Neural progenitor cell (in vitro differentiated cells): ENCODE measurements at regions not wholly inside any gene's neighbourhood (a gene's known extent, or its start where the extent isn't known, plus 50 kb on each side); places are given as distances from the start of the nearest gene placed in this dataset.

ENCODE experiments used
- DNase-seq: peaks from one replicate; pipeline ENCODE4 v3.0.0-alpha.2; 2016; ENCODE audit warnings: low spot score
- H2AFZ ChIP-seq: fragments of 200-600 bp; sonication (generic); replicated peaks from 2 replicates; pipeline ENCODE4 v1.6.1; 2016; ENCODE audit warnings: antibody characterized with exemption
- H3F3A ChIP-seq: fragments of 200-600 bp; sonication (generic); 2 replicates; pipeline ENCODE4 v1.6.1; 2016; ENCODE audit warnings: antibody characterized with exemption, low read depth
- H3K27ac ChIP-seq: fragments of 200-600 bp; sonication (generic); 2 replicates; pipeline ENCODE4 v1.5.1; 2016; ENCODE audit warnings: mild to moderate bottlenecking
- H3K27me3 ChIP-seq: fragments of 200-600 bp; sonication (generic); 2 replicates; pipeline ENCODE4 v1.6.1; 2016; ENCODE audit warnings: mild to moderate bottlenecking, moderate library complexity
- H3K36me3 ChIP-seq: fragments of 200-600 bp; sonication (generic); 2 replicates; pipeline ENCODE4 v1.5.1; 2016
- H3K4me1 ChIP-seq: fragments of 200-600 bp; sonication (generic); 2 replicates; pipeline ENCODE4 v1.6.1; 2016; ENCODE audit warnings: mixed run types
- H3K4me2 ChIP-seq: fragments of 200-600 bp; sonication (generic); 2 replicates; pipeline ENCODE4 v1.6.1; 2016
- H3K4me3 ChIP-seq: fragments of 200-600 bp; sonication (generic); 2 replicates; pipeline ENCODE4 v1.5.1; 2016
- H3K79me2 ChIP-seq: fragments of 200-600 bp; sonication (generic); 2 replicates; pipeline ENCODE4 v1.6.1; 2016; ENCODE audit warnings: low read depth
- H3K9ac ChIP-seq: fragments of 200-600 bp; sonication (generic); 2 replicates; pipeline ENCODE4 v1.6.1; 2016
- H3K9me3 ChIP-seq: fragments of 200-600 bp; sonication (generic); 2 replicates; pipeline ENCODE4 v1.5.1; 2016; ENCODE audit warnings: low read depth
- H4K20me1 ChIP-seq: fragments of 200-600 bp; sonication (generic); 2 replicates; pipeline ENCODE4 v1.6.1; 2016; ENCODE audit warnings: low read depth
- H3K27ac Mint-ChIP-seq: 3 replicates; pipeline ENCODE4 v1.8.0; 2021; ENCODE audit warnings: mixed read lengths
- H3K27me3 Mint-ChIP-seq: 2 replicates; pipeline ENCODE4 v1.8.0; 2022; ENCODE audit warnings: low read depth, mild to moderate bottlenecking, inconsistent platforms, moderate library complexity, mixed read lengths; ENCODE audit not compliant: insufficient read depth
- H3K36me3 Mint-ChIP-seq: 3 replicates; pipeline ENCODE4 v1.8.0; 2021; ENCODE audit warnings: mixed read lengths
- H3K4me1 Mint-ChIP-seq: 3 replicates; pipeline ENCODE4 v1.8.0; 2021; ENCODE audit warnings: mixed read lengths
- H3K4me3 Mint-ChIP-seq: 3 replicates; pipeline ENCODE4 v1.8.0; 2021; ENCODE audit warnings: mild to moderate bottlenecking, moderate library complexity, mixed read lengths
- H3K9me3 Mint-ChIP-seq: 3 replicates; pipeline ENCODE4 v1.8.0; 2020; ENCODE audit warnings: mixed read lengths
- EZH2 ChIP-seq: fragments of 200-600 bp; sonication (generic); IDR thresholded peaks from 2 replicates; pipeline ENCODE4 v1.6.1; 2017; ENCODE audit warnings: antibody characterized with exemption, mild to moderate bottlenecking, moderate library complexity
- EZH2phosphoT487 ChIP-seq: fragments of 200-600 bp; sonication (generic); IDR thresholded peaks from 2 replicates; pipeline ENCODE4 v1.6.1; 2017; ENCODE audit warnings: antibody characterized with exemption
- TF ChIP-seq, protein P1 (sequence below): fragments of 200-600 bp; sonication (generic); IDR thresholded peaks from 2 replicates; pipeline ENCODE4 v1.5.1; 2017; ENCODE audit warnings: antibody characterized with exemption, mild to moderate bottlenecking

DNA sequence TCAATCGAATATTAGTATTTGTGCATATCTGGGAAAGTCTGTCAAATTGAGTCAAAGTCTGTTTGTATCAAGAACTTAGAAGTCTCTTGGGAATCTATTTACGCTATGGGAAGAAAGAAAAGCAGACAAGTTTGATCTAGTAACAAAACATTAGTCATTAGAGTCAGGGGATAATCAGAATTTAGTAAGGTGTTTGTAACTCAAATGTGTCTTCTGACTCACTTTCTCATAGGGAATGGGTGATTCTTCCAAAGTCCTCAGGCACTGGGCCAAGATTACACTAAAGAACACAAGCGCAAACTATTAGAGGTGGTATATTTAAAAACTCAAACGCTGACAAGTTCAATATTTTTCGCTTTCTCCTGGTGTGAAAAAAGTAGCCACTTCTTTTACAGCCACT lies 926.5 kb downstream of the PDHA2 start:
- no peaks in the 10 kb centered on the region for H3K4me1 ChIP-seq
- H3K27ac ChIP-seq: no peak overlapping the region
- H3K36me3 Mint-ChIP-seq: no peaks in the 10 kb centered on the region
- no peak overlapping the region for H3K4me3 ChIP-seq
- H3K9ac ChIP-seq: no peak overlapping the region
- H3K27me3 ChIP-seq: no peaks in the 10 kb centered on the region
- no peaks in the 10 kb centered on the region for H3F3A ChIP-seq
- H3K9me3 Mint-ChIP-seq: peaks cover 12% of the 10 kb centered on the region
- H4K20me1 ChIP-seq: no peaks in the 10 kb centered on the region
- H3K27ac Mint-ChIP-seq: no peak overlapping the region
- H3K4me1 Mint-ChIP-seq: no peaks in the 10 kb centered on the region
- H3K27me3 Mint-ChIP-seq: no peaks in the 10 kb centered on the region
- no peak overlapping the region for H3K4me2 ChIP-seq
- no peaks in the 10 kb centered on the region for H3K79me2 ChIP-seq
- no peaks in the 10 kb centered on the region for H3K9me3 ChIP-seq
- H2AFZ ChIP-seq: no peak overlapping the region
- no peaks in the 10 kb centered on the region for H3K36me3 ChIP-seq
- DNase-seq: no peak
- no peak overlapping the region for H3K4me3 Mint-ChIP-seq
- no peak for TF ChIP-seq EZH2
- TF ChIP-seq, protein P1, sequence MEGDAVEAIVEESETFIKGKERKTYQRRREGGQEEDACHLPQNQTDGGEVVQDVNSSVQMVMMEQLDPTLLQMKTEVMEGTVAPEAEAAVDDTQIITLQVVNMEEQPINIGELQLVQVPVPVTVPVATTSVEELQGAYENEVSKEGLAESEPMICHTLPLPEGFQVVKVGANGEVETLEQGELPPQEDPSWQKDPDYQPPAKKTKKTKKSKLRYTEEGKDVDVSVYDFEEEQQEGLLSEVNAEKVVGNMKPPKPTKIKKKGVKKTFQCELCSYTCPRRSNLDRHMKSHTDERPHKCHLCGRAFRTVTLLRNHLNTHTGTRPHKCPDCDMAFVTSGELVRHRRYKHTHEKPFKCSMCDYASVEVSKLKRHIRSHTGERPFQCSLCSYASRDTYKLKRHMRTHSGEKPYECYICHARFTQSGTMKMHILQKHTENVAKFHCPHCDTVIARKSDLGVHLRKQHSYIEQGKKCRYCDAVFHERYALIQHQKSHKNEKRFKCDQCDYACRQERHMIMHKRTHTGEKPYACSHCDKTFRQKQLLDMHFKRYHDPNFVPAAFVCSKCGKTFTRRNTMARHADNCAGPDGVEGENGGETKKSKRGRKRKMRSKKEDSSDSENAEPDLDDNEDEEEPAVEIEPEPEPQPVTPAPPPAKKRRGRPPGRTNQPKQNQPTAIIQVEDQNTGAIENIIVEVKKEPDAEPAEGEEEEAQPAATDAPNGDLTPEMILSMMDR: no peak
- no peak for TF ChIP-seq EZH2phosphoT487

DNA sequence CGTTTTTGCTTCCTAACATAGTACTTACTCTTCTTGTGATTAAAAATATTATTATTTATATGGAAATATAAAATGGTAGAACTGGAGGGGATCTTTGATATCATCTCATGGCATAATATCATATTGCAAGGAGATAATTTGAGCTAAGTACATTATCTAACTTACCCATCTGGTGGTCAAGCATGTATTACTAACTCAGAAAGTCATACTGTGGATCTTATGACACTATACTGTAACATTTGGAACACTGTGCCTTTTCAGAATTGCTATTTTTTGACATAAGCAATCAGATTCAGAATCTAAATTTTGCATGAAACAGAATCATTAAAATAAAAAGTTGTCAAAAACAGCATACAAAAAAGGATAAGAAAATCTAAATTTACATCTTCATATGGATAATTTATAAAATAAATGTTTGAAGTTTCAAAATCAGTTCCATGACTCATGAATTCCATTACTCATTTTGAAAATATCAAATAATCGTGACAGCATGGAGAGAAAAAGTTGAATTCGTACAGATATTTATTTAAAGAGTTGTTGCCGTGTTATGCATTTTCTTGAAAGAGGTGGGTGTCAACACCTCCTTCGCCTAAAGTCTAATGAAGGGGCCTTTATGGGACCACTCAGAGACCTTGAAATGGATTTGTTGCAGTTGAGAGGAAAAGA lies 928.1 kb downstream of the PDHA2 start:
- no peaks in the 10 kb centered on the region for H3K27me3 ChIP-seq
- Mint-ChIP-seq H3K27me3 (no peaks in the 10 kb centered on the region), H3K36me3 (no peaks in the 10 kb centered on the region), H3K4me1 (no peaks in the 10 kb centered on the region), H3K9me3 (peaks cover 4% of the 10 kb centered on the region), H3K27ac (no peak overlapping the region), H3K4me3 (no peak overlapping the region)
- DNase-seq: no peak
- H4K20me1 ChIP-seq: no peaks in the 10 kb centered on the region
- H2AFZ ChIP-seq: no peak overlapping the region
- no peak overlapping the region for H3K4me2 ChIP-seq
- no peaks in the 10 kb centered on the region for H3K4me1 ChIP-seq
- H3F3A ChIP-seq: no peaks in the 10 kb centered on the region
- no peaks in the 10 kb centered on the region for H3K79me2 ChIP-seq
- no peak overlapping the region for H3K4me3 ChIP-seq
- H3K9me3 ChIP-seq: no peaks in the 10 kb centered on the region
- TF ChIP-seq EZH2phosphoT487: no peak
- TF ChIP-seq EZH2: no peak
- TF ChIP-seq, protein P1: no peak
- H3K27ac ChIP-seq: no peak overlapping the region
- no peaks in the 10 kb centered on the region for H3K36me3 ChIP-seq
- no peak overlapping the region for H3K9ac ChIP-seq

DNA sequence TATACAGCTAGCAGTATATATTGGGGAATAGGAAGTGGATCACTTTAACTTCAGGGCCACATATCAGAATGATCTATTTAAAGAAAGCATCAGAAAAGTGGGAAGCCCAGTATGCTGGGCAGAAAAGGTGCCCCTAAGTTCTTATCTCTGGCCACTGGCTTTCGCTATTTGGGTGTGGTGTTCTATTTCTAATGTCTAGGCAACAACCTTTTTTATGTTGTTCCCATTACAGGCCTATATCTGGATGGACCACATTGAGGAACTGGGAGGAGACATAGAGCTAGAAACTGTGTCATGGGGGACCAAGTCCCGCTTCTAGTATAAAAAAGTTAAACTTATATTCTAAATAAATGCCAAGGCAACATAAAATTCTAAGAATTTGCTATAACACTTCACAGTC lies 935.6 kb downstream of the PDHA2 start:
- H3K36me3 ChIP-seq: no peaks in the 10 kb centered on the region
- no peak overlapping the region for H3K4me3 ChIP-seq
- no peak overlapping the region for H3K4me2 ChIP-seq
- Mint-ChIP-seq H3K27ac (no peak overlapping the region), H3K4me3 (no peak overlapping the region), H3K36me3 (no peaks in the 10 kb centered on the region), H3K27me3 (no peaks in the 10 kb centered on the region), H3K4me1 (no peaks in the 10 kb centered on the region), H3K9me3 (no peaks in the 10 kb centered on the region)
- H3F3A ChIP-seq: no peaks in the 10 kb centered on the region
- H3K4me1 ChIP-seq: no peaks in the 10 kb centered on the region
- H3K27ac ChIP-seq: no peak overlapping the region
- H3K9me3 ChIP-seq: no peaks in the 10 kb centered on the region
- no peaks in the 10 kb centered on the region for H4K20me1 ChIP-seq
- H3K27me3 ChIP-seq: no peaks in the 10 kb centered on the region
- no peak overlapping the region for H3K9ac ChIP-seq
- no peak for DNase-seq
- no peaks in the 10 kb centered on the region for H3K79me2 ChIP-seq
- H2AFZ ChIP-seq: no peak overlapping the region
- TF ChIP-seq EZH2 (no peak), EZH2phosphoT487 (no peak)
- TF ChIP-seq, protein P1: no peak
